OCI-LY7 (cell line): ENCODE measurements at regions not wholly inside any gene's neighbourhood (a gene's known extent, or its start where the extent isn't known, plus 50 kb on each side); places are given as distances from the start of the nearest gene placed in this dataset.

Experiments used
- CTCF ChIP-seq: fragments of 200-600 bp; sonication (generic); conservative IDR thresholded peaks from 2 replicates; pipeline ENCODE4 v1.5.1; 2014; ENCODE audit warnings: mild to moderate bottlenecking, antibody characterized with exemption, low read length, moderate library complexity, mixed read lengths
- EZH2phosphoT487 ChIP-seq: fragments of 200-600 bp; sonication (generic); IDR thresholded peaks from 2 replicates; pipeline ENCODE4 v1.6.1; 2018; ENCODE audit warnings: low read depth, borderline replicate concordance, mild to moderate bottlenecking, mixed run types, antibody characterized with exemption, low read length, moderate library complexity, mixed read lengths

- TF ChIP-seq CTCF: no peak
- TF ChIP-seq EZH2phosphoT487: no peak
These were observed 67.6 kb upstream of the ZNF536 start for GRCh38 chr19:30304540-30304939.
